Vagina (tissue), 2 donors: ENCODE measurements at regions not wholly inside any gene's neighbourhood (a gene's known extent, or its start where the extent isn't known, plus 50 kb on each side); places are given as distances from the start of the nearest gene placed in this dataset.

Experiments
- DNase-seq, 2 donors: peaks; one replicate each; pipeline ENCODE4 v3.0.0-alpha.2; 2017; ENCODE audit errors: extremely low spot score in 2 of 2
- H3K27ac ChIP-seq: fragments of 200-600 bp; sonication (generic); one replicate; pipeline ENCODE4 v1.5.1; 2019
- H3K27me3 ChIP-seq: fragments of 200-600 bp; sonication (generic); one replicate; pipeline ENCODE4 v1.5.1; 2019
- H3K36me3 ChIP-seq, 2 donors: fragments of 200-600 bp; sonication (generic); one replicate each; pipeline ENCODE4 v1.5.1; 2017 to 2019
- H3K4me1 ChIP-seq: fragments of 200-600 bp; sonication (generic); one replicate; pipeline ENCODE4 v1.5.1; 2019
- H3K4me3 ChIP-seq, 2 donors: fragments of 200-600 bp; sonication (generic); 1 replicate in 1 of 2; 2 replicates in 1 of 2; pipeline ENCODE4 v1.5.1; 2016 to 2019
- H3K9me3 ChIP-seq: fragments of 200-600 bp; sonication (generic); one replicate; pipeline ENCODE4 v1.5.1; 2019
- POLR2A ChIP-seq, 2 donors: fragments of 450-650 bp; IDR thresholded peaks; one replicate each; pipeline ENCODE4 v1.6.1; 2017; ENCODE audit warnings: antibody characterized with exemption in 2 of 2, mild to moderate bottlenecking in 2 of 2, moderate library complexity in 2 of 2
- POLR2AphosphoS5 ChIP-seq, 2 donors: sonication (generic); formaldehyde crosslinking; IDR thresholded peaks; one replicate each; pipeline ENCODE4 v1.9.0; 2017; ENCODE audit warnings: antibody characterized with exemption in 2 of 2, mild to moderate bottlenecking in 2 of 2, low read depth in 1 of 2; ENCODE audit not compliant: insufficient read depth in 1 of 2
- intact Hi-C: fragments of 100-400 bp; cut with DNase I; formaldehyde crosslinking; loops from one replicate; pipeline ENCODE4 v1.15.1; 2023
- TF ChIP-seq, protein P1 (sequence below), 3 experiments: fragments of 450-650 bp in 2 of 3; fragments of 200-600 bp in 1 of 3; sonication (generic) in 1 of 3; IDR thresholded peaks; one replicate each; pipeline ENCODE4 v1.5.1; 2017 to 2019; ENCODE audit warnings: antibody characterized with exemption in 3 of 3, mild to moderate bottlenecking in 2 of 3, moderate library complexity in 2 of 3

DNA sequence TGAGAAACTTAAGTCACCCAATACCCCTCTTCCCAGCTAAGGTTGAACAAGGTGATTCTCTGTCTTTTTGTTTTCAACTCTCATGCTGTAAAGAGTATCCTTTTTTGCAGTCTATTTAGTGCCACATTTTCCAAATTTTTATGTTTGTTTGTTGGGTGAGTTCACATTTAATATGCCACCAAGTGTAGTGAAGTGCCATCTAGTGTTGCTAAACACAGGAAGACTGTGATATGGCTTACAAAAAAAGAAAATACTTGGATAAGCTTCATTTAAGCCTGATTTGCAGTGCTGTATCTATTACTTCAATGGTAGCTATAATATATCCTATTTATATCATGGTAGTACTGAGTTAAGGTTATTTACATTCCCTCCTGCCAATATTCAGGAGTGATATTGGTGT is 319.2 kb upstream of the CHORDC1 start:
- no peak overlapping the region for H3K27ac ChIP-seq
- no peaks in the 10 kb centered on the region for H3K27me3 ChIP-seq
- intact Hi-C loops: no loop called here
- DNase-seq: no peak
- TF ChIP-seq, protein P1, sequence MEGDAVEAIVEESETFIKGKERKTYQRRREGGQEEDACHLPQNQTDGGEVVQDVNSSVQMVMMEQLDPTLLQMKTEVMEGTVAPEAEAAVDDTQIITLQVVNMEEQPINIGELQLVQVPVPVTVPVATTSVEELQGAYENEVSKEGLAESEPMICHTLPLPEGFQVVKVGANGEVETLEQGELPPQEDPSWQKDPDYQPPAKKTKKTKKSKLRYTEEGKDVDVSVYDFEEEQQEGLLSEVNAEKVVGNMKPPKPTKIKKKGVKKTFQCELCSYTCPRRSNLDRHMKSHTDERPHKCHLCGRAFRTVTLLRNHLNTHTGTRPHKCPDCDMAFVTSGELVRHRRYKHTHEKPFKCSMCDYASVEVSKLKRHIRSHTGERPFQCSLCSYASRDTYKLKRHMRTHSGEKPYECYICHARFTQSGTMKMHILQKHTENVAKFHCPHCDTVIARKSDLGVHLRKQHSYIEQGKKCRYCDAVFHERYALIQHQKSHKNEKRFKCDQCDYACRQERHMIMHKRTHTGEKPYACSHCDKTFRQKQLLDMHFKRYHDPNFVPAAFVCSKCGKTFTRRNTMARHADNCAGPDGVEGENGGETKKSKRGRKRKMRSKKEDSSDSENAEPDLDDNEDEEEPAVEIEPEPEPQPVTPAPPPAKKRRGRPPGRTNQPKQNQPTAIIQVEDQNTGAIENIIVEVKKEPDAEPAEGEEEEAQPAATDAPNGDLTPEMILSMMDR (IDR thresholded peaks at IDR 0.05): no peak
- no peak for TF ChIP-seq POLR2A (IDR thresholded peaks at IDR 0.05)
- TF ChIP-seq POLR2AphosphoS5 (IDR thresholded peaks at IDR 0.05; ENCODE audit: insufficient read depth in 1 of 2, low read depth in 1 of 2): no peak
- no peak overlapping the region for H3K4me3 ChIP-seq
- no peaks in the 10 kb centered on the region for H3K4me1 ChIP-seq
- H3K36me3 ChIP-seq: no peaks in the 10 kb centered on the region
- no peaks in the 10 kb centered on the region for H3K9me3 ChIP-seq

DNA sequence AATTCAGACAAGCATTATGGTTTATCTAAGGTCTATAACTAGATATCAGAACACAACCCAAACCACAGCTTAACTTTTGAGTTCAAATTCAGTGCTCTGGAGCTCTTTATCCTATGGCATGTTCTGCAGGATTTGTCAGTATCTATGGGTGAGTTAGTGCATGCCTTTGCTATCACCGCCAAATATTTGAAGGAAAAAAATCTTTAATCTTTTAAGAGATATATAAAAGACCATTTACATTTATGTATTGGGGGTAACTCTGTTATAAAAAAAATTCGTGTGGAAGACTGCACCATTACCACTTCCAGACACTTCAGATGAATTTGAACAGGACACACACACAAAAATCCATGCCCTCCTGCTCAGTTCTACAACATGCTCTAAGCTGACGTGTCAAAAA is 313.5 kb upstream of the CHORDC1 start:
- no peak for DNase-seq
- TF ChIP-seq, protein P1 (IDR thresholded peaks at IDR 0.05): no peak
- no peak for TF ChIP-seq POLR2AphosphoS5 (IDR thresholded peaks at IDR 0.05; ENCODE audit: insufficient read depth in 1 of 2, low read depth in 1 of 2)
- TF ChIP-seq POLR2A (IDR thresholded peaks at IDR 0.05): no peak
- Histone ChIP-seq H3K4me3 (no peak overlapping the region), H3K27me3 (no peaks in the 10 kb centered on the region), H3K36me3 (no peaks in the 10 kb centered on the region), H3K4me1 (no peaks in the 10 kb centered on the region), H3K27ac (no peak overlapping the region), H3K9me3 (no peaks in the 10 kb centered on the region)
- intact Hi-C loops: no loop called here

DNA sequence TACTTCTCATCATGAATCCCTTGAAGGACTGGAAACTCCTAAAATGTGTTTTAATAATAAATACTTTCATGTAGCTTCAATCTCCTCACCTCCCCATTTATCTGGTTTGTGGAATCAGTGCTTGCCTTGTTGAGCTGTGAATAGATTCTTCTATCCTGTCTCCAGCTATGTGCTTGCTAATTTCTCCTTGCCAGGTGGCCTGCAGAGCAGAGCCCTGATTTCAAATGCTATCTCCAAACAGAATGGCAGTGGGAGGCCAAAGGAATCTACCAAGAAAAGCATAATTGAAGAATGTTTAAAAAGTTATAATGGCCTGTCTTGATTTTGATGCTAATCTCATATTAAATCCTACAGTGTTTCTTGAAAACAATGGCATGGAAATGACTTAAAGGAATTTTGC is 309.3 kb upstream of the CHORDC1 start:
- no peaks in the 10 kb centered on the region for H3K36me3 ChIP-seq
- TF ChIP-seq, protein P1 (IDR thresholded peaks at IDR 0.05): no peak
- TF ChIP-seq POLR2AphosphoS5 (IDR thresholded peaks at IDR 0.05; ENCODE audit: insufficient read depth in 1 of 2, low read depth in 1 of 2): no peak
- no peak for TF ChIP-seq POLR2A (IDR thresholded peaks at IDR 0.05)
- H3K27me3 ChIP-seq: no peaks in the 10 kb centered on the region
- intact Hi-C loops: no loop called here
- DNase-seq: no peak
- no peaks in the 10 kb centered on the region for H3K9me3 ChIP-seq
- H3K27ac ChIP-seq: no peak overlapping the region
- no peak overlapping the region for H3K4me3 ChIP-seq
- no peaks in the 10 kb centered on the region for H3K4me1 ChIP-seq

DNA sequence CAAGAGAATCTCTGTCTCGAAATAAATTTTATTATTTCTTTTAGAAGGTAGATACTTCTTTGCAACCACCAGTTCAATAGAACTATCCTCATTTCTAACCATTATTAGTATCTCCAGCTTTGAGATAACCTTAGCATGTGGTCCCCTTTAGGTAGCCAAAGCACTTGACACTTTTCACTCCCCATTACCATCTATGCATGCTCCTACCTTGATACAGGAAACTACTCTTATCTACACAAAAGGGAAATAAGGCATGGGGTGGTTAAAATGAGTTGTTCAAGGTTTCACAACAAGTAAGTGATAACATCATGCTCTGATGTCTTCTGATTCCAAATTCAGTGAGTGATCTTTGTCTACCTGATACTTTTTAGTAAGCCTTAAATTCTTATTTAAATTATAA is 308.2 kb upstream of the CHORDC1 start:
- Histone ChIP-seq H3K9me3 (no peaks in the 10 kb centered on the region), H3K4me3 (no peak overlapping the region), H3K27me3 (no peaks in the 10 kb centered on the region), H3K36me3 (no peaks in the 10 kb centered on the region), H3K27ac (no peak overlapping the region), H3K4me1 (no peaks in the 10 kb centered on the region)
- DNase-seq: no peak
- intact Hi-C loops: no loop called here
- TF ChIP-seq POLR2AphosphoS5 (IDR thresholded peaks at IDR 0.05; ENCODE audit: insufficient read depth in 1 of 2, low read depth in 1 of 2) (no peak), POLR2A (IDR thresholded peaks at IDR 0.05) (no peak)
- TF ChIP-seq, protein P1 (IDR thresholded peaks at IDR 0.05): no peak

DNA sequence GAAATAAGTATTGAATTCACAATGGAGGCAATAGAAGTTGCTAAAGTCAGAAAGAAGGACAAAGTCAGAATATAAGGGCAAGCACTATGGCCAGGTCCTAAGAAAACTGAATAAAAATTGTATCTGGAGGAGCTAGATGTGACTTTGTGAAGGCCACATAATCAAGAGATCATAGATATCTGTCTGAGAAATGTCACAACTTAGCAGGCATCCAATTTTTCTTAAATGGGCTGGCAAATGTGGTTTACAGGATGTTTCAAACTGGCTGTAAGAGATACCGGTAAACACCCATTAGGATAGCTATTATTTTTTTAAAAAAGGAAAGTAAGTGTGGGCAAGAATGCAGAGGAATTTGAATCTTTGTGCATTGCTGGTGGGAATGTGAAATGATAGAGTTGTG is 303.1 kb upstream of the CHORDC1 start:
- H3K4me1 ChIP-seq: no peaks in the 10 kb centered on the region
- no peak overlapping the region for H3K27ac ChIP-seq
- TF ChIP-seq, protein P1 (IDR thresholded peaks at IDR 0.05): no peak
- no peak for TF ChIP-seq POLR2AphosphoS5 (IDR thresholded peaks at IDR 0.05; ENCODE audit: insufficient read depth in 1 of 2, low read depth in 1 of 2)
- no peak for TF ChIP-seq POLR2A (IDR thresholded peaks at IDR 0.05)
- no peak overlapping the region for H3K4me3 ChIP-seq
- H3K36me3 ChIP-seq: no peaks in the 10 kb centered on the region
- no peak for DNase-seq
- H3K9me3 ChIP-seq: no peaks in the 10 kb centered on the region
- H3K27me3 ChIP-seq: no peaks in the 10 kb centered on the region
- intact Hi-C loops: no loop called here
